HG03469 (cell line): ENCODE measurements at regions not wholly inside any gene's neighbourhood (a gene's known extent, or its start where the extent isn't known, plus 50 kb on each side); places are given as distances from the start of the nearest gene placed in this dataset.
"Not testable (repeated sequence)": the region's sequence is repeated elsewhere in the genome, so short reads cannot be mapped to it uniquely, and the experiment has no call there.

ENCODE experiments used
- ATAC-seq: cut with Tn5 transposase; IDR thresholded peaks from one replicate; pipeline ENCODE4 v1.9.1; 2021; ENCODE audit warnings: mild to moderate bottlenecking, moderate library complexity, moderate number of reproducible peaks; ENCODE audit not compliant: unreplicated experiment

- no peak for ATAC-seq
Measured at GRCh38 chr13:21872795-21873194, 201.9 kb downstream of the FGF9 start.

GRCh38 chr13:21875116-21875515, 204.2 kb downstream of the FGF9 start:
- no peak for ATAC-seq

GRCh38 chr13:21879263-21879914, 208.5 kb downstream of the FGF9 start:
- ATAC-seq = no peak

GRCh38 chr13:21882766-21883165, 211.9 kb downstream of the FGF9 start:
- ATAC-seq = no peak

GRCh38 chr13:21883713-21884112, 212.8 kb downstream of the FGF9 start:
- no peak for ATAC-seq

- ATAC-seq = no peak
Measured at GRCh38 chr13:21884299-21884909, 213.5 kb downstream of the FGF9 start.

- ATAC-seq = no peak
Measured at GRCh38 chr13:21884965-21885567, 214.2 kb downstream of the FGF9 start.

- no peak for ATAC-seq
Measured at GRCh38 chr13:21885714-21886224, 214.9 kb downstream of the FGF9 start.

GRCh38 chr13:21889651-21890050, 218.8 kb downstream of the FGF9 start:
- ATAC-seq = no peak

- ATAC-seq = not testable (repeated sequence)
Measured at GRCh38 chr13:21890220-21890619, 219.3 kb downstream of the FGF9 start.

GRCh38 chr13:21894091-21894490, 223.2 kb downstream of the FGF9 start:
- ATAC-seq = no peak

- ATAC-seq = no peak
Measured at GRCh38 chr13:21894703-21895699, 224.1 kb downstream of the FGF9 start.

GRCh38 chr13:21895779-21896178, 224.9 kb downstream of the FGF9 start:
- no peak for ATAC-seq

- ATAC-seq = no peak
Measured at GRCh38 chr13:21897161-21897560, 226.3 kb downstream of the FGF9 start.

GRCh38 chr13:21898459-21898858, 227.6 kb downstream of the FGF9 start:
- ATAC-seq = no peak

- ATAC-seq = no peak
Measured at GRCh38 chr13:21898945-21899344, 228.1 kb downstream of the FGF9 start.

GRCh38 chr13:21901336-21901735, 230.5 kb downstream of the FGF9 start:
- no peak for ATAC-seq

- ATAC-seq = no peak
Measured at GRCh38 chr13:21901811-21902708, 231.2 kb downstream of the FGF9 start.

GRCh38 chr13:21902709-21903098, 231.8 kb downstream of the FGF9 start:
- ATAC-seq = no peak

- no peak for ATAC-seq
Measured at GRCh38 chr13:21905486-21905885, 234.6 kb downstream of the FGF9 start.
